Trophoblast cell (in vitro differentiated cells and primary cell): ENCODE measurements at regions not wholly inside any gene's neighbourhood (a gene's known extent, or its start where the extent isn't known, plus 50 kb on each side); places are given as distances from the start of the nearest gene placed in this dataset.

Experiments
- DNase-seq, 2 donors: peaks; one replicate each; pipeline ENCODE4 v3.0.0-alpha.2; 2016
- H2AFZ ChIP-seq: 2 replicates; pipeline ENCODE4 v1.6.1; 2013; ENCODE audit warnings: low read length, moderate library complexity, mild to moderate bottlenecking; ENCODE audit not compliant: insufficient read depth, poor library complexity
- H2AK5ac ChIP-seq: 2 replicates; pipeline ENCODE4 v1.6.1; 2013; ENCODE audit warnings: mild to moderate bottlenecking, low read length
- H2BK120ac ChIP-seq: 2 replicates; pipeline ENCODE4 v1.6.1; 2013; ENCODE audit warnings: low read length, mild to moderate bottlenecking, moderate library complexity; ENCODE audit not compliant: insufficient read depth, poor library complexity
- H2BK12ac ChIP-seq: 2 replicates; pipeline ENCODE4 v1.6.1; 2013; ENCODE audit warnings: mild to moderate bottlenecking, low read length, moderate library complexity
- H2BK5ac ChIP-seq: 2 replicates; pipeline ENCODE4 v1.6.1; 2013; ENCODE audit warnings: low read length, low read depth, moderate library complexity, mild to moderate bottlenecking; ENCODE audit not compliant: poor library complexity
- H3K14ac ChIP-seq: 2 replicates; pipeline ENCODE4 v1.6.1; 2013; ENCODE audit warnings: mild to moderate bottlenecking, low read length
- H3K18ac ChIP-seq: 2 replicates; pipeline ENCODE4 v1.6.1; 2013; ENCODE audit warnings: mild to moderate bottlenecking, low read length
- H3K23ac ChIP-seq: 2 replicates; pipeline ENCODE4 v1.6.1; 2013; ENCODE audit warnings: low read length
- H3K27ac ChIP-seq: 2 replicates; pipeline ENCODE4 v1.5.1; 2013; ENCODE audit warnings: low read depth, mild to moderate bottlenecking, inconsistent platforms, low read length, moderate library complexity
- H3K27me3 ChIP-seq: 2 replicates; pipeline ENCODE4 v1.6.1; 2013; ENCODE audit warnings: inconsistent platforms, mild to moderate bottlenecking, low read length, moderate library complexity; ENCODE audit not compliant: insufficient read depth
- H3K36me3 ChIP-seq, 2 experiments: 1 replicate in 1 of 2; 2 replicates in 1 of 2; pipeline ENCODE4 v1.6.1; 2013; ENCODE audit warnings: low read length in 2 of 2, mild to moderate bottlenecking in 2 of 2, moderate library complexity in 1 of 2; ENCODE audit not compliant: insufficient read depth in 2 of 2, control insufficient read depth in 1 of 2
- H3K4ac ChIP-seq: 2 replicates; pipeline ENCODE4 v1.6.1; 2013; ENCODE audit warnings: low read depth, mild to moderate bottlenecking, low read length, moderate library complexity
- H3K4me1 ChIP-seq, 2 experiments: 1 replicate in 1 of 2; 2 replicates in 1 of 2; pipeline ENCODE4 v1.6.1; 2013; ENCODE audit warnings: low read length in 2 of 2, mild to moderate bottlenecking in 2 of 2, moderate library complexity in 1 of 2; ENCODE audit not compliant: insufficient read depth in 2 of 2, control insufficient read depth in 1 of 2
- H3K4me2 ChIP-seq: 2 replicates; pipeline ENCODE4 v1.6.1; 2013; ENCODE audit warnings: inconsistent platforms, mild to moderate bottlenecking, low read length, moderate library complexity
- H3K4me3 ChIP-seq: 2 replicates; pipeline ENCODE4 v1.5.1; 2013; ENCODE audit warnings: mild to moderate bottlenecking, low read depth, low read length, inconsistent platforms
- H3K79me1 ChIP-seq: one replicate; pipeline ENCODE4 v1.6.1; 2013; ENCODE audit warnings: low read length
- H3K79me2 ChIP-seq: 2 replicates; pipeline ENCODE4 v1.6.1; 2013; ENCODE audit warnings: low read length, mild to moderate bottlenecking; ENCODE audit not compliant: control insufficient read depth, insufficient read depth, poor library complexity
- H3K9ac ChIP-seq: 2 replicates; pipeline ENCODE4 v1.6.1; 2013; ENCODE audit warnings: mild to moderate bottlenecking, low read length
- H3K9me3 ChIP-seq: 2 replicates; pipeline ENCODE4 v1.6.1; 2013; ENCODE audit warnings: low read depth, mild to moderate bottlenecking, control low read depth, inconsistent platforms, low read length; ENCODE audit not compliant: insufficient read depth
- H4K12ac ChIP-seq: 2 replicates; pipeline ENCODE4 v1.6.1; 2013; ENCODE audit warnings: low read depth, mild to moderate bottlenecking, low read length, moderate library complexity
- H4K8ac ChIP-seq: 2 replicates; pipeline ENCODE4 v1.6.1; 2013; ENCODE audit warnings: low read depth, mild to moderate bottlenecking, low read length, moderate library complexity
- H4K91ac ChIP-seq: one replicate; pipeline ENCODE4 v1.6.1; 2013; ENCODE audit warnings: low read depth, mild to moderate bottlenecking, low read length, moderate library complexity
- WGBS: extraction: QIAGEN DNeasy Blood & Tissue Kit; methylation state at CpG from one replicate; pipeline ENCODE4 v1.1.7; 2013; ENCODE audit warnings: missing lambda C conversion rate; ENCODE audit not compliant: insufficient read length, insufficient coverage; ENCODE audit errors: extremely low coverage; 5-methylcytosine and 5-hydroxymethylcytosine counted together

GRCh38 chr2:199627417-199627816 is 169.7 kb upstream of the SATB2 start:
- Histone ChIP-seq H2AK5ac (no peak overlapping the region), H4K12ac (no peak overlapping the region), H3K36me3 (no peaks in the 10 kb centered on the region), H2BK12ac (no peak overlapping the region), H3K4me1 (peaks cover 3 to 6% of the 10 kb centered on the region in 2 experiments), H2BK5ac (no peak overlapping the region), H4K8ac (no peak overlapping the region), H3K79me1 (no peaks in the 10 kb centered on the region), H3K14ac (no peak overlapping the region), H3K4me2 (no peak overlapping the region), H3K4ac (no peak overlapping the region), H2BK120ac (no peak overlapping the region), H3K9ac (no peak overlapping the region), H2AFZ (no peak overlapping the region), H3K9me3 (no peaks in the 10 kb centered on the region), H4K91ac (no peak overlapping the region), H3K79me2 (peaks cover 2% of the 10 kb centered on the region), H3K23ac (no peak overlapping the region), H3K4me3 (no peak overlapping the region), H3K18ac (no peak overlapping the region), H3K27ac (no peak overlapping the region), H3K27me3 (no peaks in the 10 kb centered on the region)
- DNase-seq = no peak
- WGBS = no CpG with 5 or more reads among the region's 3 CpGs

GRCh38 chr2:199624958-199625357 is 167.2 kb upstream of the SATB2 start:
- H2BK120ac ChIP-seq = no peak overlapping the region
- no peak overlapping the region for H3K27ac ChIP-seq
- H2AK5ac ChIP-seq = no peak overlapping the region
- no peak overlapping the region for H2BK12ac ChIP-seq
- H3K4me1 ChIP-seq = peaks cover 3 to 6% of the 10 kb centered on the region in 2 experiments
- H3K9ac ChIP-seq = no peak overlapping the region
- H3K23ac ChIP-seq = no peak overlapping the region
- H3K27me3 ChIP-seq = no peaks in the 10 kb centered on the region
- H3K79me2 ChIP-seq = peaks cover 2% of the 10 kb centered on the region
- no peak overlapping the region for H3K4me3 ChIP-seq
- no peak overlapping the region for H4K8ac ChIP-seq
- H4K91ac ChIP-seq = no peak overlapping the region
- no peak overlapping the region for H3K4ac ChIP-seq
- DNase-seq = peak; percentile 66 to 78
- H2BK5ac ChIP-seq = no peak overlapping the region
- H3K9me3 ChIP-seq = no peaks in the 10 kb centered on the region
- no peaks in the 10 kb centered on the region for H3K79me1 ChIP-seq
- no peak overlapping the region for H4K12ac ChIP-seq
- no peak overlapping the region for H3K14ac ChIP-seq
- no peak overlapping the region for H2AFZ ChIP-seq
- H3K36me3 ChIP-seq = no peaks in the 10 kb centered on the region
- WGBS = no CpG with 5 or more reads among the region's 1 CpG
- no peak overlapping the region for H3K4me2 ChIP-seq
- no peak overlapping the region for H3K18ac ChIP-seq

GRCh38 chr2:199612509-199613130 is 154.9 kb upstream of the SATB2 start:
- H3K18ac ChIP-seq = no peak overlapping the region
- H2BK120ac ChIP-seq = no peak overlapping the region
- no peaks in the 10 kb centered on the region for H3K79me2 ChIP-seq
- H2BK5ac ChIP-seq = no peak overlapping the region
- H2AK5ac ChIP-seq = no peak overlapping the region
- H3K27me3 ChIP-seq = no peaks in the 10 kb centered on the region
- H3K4me1 ChIP-seq = no peaks in the 10 kb centered on the region
- H2BK12ac ChIP-seq = no peak overlapping the region
- H3K4me3 ChIP-seq = no peak overlapping the region
- H3K79me1 ChIP-seq = no peaks in the 10 kb centered on the region
- no peak overlapping the region for H2AFZ ChIP-seq
- no peak overlapping the region for H4K8ac ChIP-seq
- no peaks in the 10 kb centered on the region for H3K9me3 ChIP-seq
- H3K4ac ChIP-seq = no peak overlapping the region
- no peak overlapping the region for H4K91ac ChIP-seq
- no peak overlapping the region for H3K23ac ChIP-seq
- H3K14ac ChIP-seq = no peak overlapping the region
- no peak overlapping the region for H3K27ac ChIP-seq
- no CpG with 5 or more reads among the region's 4 CpGs for WGBS
- no peak overlapping the region for H4K12ac ChIP-seq
- no peak overlapping the region for H3K4me2 ChIP-seq
- DNase-seq = no peak
- H3K36me3 ChIP-seq = no peaks in the 10 kb centered on the region
- H3K9ac ChIP-seq = no peak overlapping the region

GRCh38 chr2:199607914-199608313 is 150.2 kb upstream of the SATB2 start:
- Histone ChIP-seq H2BK5ac (no peak overlapping the region), H2BK120ac (no peak overlapping the region), H3K4me1 (peaks cover 3 to 4% of the 10 kb centered on the region in 2 experiments), H2AFZ (no peak overlapping the region), H3K4me2 (no peak overlapping the region), H3K4ac (no peak overlapping the region), H3K9me3 (peaks cover 1% of the 10 kb centered on the region), H3K23ac (no peak overlapping the region), H3K18ac (no peak overlapping the region), H3K4me3 (no peak overlapping the region), H4K12ac (no peak overlapping the region), H3K36me3 (no peaks in the 10 kb centered on the region), H4K91ac (no peak overlapping the region), H3K27me3 (no peaks in the 10 kb centered on the region), H2AK5ac (no peak overlapping the region), H3K9ac (no peak overlapping the region), H3K79me2 (no peaks in the 10 kb centered on the region), H2BK12ac (no peak overlapping the region), H3K79me1 (no peaks in the 10 kb centered on the region), H3K27ac (no peak overlapping the region), H4K8ac (no peak overlapping the region), H3K14ac (no peak overlapping the region)
- no peak for DNase-seq
- no CpG with 5 or more reads among the region's 3 CpGs for WGBS
